ENCODE measurements at regions not wholly inside any gene's neighbourhood (a gene's known extent, or its start where the extent isn't known, plus 50 kb on each side); places are given as distances from the start of the nearest gene placed in this dataset.

DNA sequence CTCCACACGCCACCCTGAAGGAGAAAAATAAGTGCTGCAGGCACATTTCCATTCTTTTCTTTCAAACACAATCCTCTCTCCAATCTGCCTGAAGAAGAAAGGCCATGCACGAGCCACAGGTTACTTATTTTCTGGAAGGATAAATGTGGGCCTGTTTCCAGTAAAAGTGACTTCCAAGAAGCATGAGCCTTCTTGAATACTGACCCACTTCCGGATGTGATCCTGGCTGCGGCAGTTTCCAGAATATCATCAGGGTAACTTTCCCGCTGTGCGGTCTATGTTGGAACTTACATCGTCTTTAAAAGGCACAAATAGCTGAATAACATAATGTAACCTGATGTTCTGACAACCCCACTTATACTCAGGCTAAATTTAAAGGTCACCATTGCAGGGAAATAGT lies 66.3 kb upstream of the TAPT1 start:
- TF ChIP-seq POLR2A (IDR thresholded peaks at IDR 0.05) = no peak
- TF ChIP-seq, protein P1, sequence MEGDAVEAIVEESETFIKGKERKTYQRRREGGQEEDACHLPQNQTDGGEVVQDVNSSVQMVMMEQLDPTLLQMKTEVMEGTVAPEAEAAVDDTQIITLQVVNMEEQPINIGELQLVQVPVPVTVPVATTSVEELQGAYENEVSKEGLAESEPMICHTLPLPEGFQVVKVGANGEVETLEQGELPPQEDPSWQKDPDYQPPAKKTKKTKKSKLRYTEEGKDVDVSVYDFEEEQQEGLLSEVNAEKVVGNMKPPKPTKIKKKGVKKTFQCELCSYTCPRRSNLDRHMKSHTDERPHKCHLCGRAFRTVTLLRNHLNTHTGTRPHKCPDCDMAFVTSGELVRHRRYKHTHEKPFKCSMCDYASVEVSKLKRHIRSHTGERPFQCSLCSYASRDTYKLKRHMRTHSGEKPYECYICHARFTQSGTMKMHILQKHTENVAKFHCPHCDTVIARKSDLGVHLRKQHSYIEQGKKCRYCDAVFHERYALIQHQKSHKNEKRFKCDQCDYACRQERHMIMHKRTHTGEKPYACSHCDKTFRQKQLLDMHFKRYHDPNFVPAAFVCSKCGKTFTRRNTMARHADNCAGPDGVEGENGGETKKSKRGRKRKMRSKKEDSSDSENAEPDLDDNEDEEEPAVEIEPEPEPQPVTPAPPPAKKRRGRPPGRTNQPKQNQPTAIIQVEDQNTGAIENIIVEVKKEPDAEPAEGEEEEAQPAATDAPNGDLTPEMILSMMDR (IDR thresholded peaks at IDR 0.05) = no peak
